ENCODE measurements at regions not wholly inside any gene's neighbourhood (a gene's known extent, or its start where the extent isn't known, plus 50 kb on each side); places are given as distances from the start of the nearest gene placed in this dataset.

DNA sequence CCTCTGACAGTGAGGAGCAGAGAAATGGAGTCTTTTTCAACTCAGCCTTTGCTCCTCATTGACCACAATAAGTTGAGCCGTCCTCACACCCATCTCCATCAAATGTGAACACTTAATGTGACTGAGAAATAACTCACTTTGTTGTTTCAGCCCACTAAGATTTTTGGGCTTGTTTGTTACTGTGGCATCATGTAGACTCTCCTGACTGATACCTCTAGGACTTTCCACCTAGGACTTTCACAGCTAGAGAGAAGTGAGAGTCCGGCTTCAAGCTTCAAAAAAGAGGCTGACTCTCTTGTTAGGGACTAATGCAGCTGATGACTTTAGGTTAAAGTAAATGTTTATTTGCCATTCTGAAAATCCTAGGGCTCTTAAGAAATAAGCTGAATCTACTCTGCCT lies 435.0 kb downstream of the TMEM114 start (continued):
- TF ChIP-seq, protein P1, sequence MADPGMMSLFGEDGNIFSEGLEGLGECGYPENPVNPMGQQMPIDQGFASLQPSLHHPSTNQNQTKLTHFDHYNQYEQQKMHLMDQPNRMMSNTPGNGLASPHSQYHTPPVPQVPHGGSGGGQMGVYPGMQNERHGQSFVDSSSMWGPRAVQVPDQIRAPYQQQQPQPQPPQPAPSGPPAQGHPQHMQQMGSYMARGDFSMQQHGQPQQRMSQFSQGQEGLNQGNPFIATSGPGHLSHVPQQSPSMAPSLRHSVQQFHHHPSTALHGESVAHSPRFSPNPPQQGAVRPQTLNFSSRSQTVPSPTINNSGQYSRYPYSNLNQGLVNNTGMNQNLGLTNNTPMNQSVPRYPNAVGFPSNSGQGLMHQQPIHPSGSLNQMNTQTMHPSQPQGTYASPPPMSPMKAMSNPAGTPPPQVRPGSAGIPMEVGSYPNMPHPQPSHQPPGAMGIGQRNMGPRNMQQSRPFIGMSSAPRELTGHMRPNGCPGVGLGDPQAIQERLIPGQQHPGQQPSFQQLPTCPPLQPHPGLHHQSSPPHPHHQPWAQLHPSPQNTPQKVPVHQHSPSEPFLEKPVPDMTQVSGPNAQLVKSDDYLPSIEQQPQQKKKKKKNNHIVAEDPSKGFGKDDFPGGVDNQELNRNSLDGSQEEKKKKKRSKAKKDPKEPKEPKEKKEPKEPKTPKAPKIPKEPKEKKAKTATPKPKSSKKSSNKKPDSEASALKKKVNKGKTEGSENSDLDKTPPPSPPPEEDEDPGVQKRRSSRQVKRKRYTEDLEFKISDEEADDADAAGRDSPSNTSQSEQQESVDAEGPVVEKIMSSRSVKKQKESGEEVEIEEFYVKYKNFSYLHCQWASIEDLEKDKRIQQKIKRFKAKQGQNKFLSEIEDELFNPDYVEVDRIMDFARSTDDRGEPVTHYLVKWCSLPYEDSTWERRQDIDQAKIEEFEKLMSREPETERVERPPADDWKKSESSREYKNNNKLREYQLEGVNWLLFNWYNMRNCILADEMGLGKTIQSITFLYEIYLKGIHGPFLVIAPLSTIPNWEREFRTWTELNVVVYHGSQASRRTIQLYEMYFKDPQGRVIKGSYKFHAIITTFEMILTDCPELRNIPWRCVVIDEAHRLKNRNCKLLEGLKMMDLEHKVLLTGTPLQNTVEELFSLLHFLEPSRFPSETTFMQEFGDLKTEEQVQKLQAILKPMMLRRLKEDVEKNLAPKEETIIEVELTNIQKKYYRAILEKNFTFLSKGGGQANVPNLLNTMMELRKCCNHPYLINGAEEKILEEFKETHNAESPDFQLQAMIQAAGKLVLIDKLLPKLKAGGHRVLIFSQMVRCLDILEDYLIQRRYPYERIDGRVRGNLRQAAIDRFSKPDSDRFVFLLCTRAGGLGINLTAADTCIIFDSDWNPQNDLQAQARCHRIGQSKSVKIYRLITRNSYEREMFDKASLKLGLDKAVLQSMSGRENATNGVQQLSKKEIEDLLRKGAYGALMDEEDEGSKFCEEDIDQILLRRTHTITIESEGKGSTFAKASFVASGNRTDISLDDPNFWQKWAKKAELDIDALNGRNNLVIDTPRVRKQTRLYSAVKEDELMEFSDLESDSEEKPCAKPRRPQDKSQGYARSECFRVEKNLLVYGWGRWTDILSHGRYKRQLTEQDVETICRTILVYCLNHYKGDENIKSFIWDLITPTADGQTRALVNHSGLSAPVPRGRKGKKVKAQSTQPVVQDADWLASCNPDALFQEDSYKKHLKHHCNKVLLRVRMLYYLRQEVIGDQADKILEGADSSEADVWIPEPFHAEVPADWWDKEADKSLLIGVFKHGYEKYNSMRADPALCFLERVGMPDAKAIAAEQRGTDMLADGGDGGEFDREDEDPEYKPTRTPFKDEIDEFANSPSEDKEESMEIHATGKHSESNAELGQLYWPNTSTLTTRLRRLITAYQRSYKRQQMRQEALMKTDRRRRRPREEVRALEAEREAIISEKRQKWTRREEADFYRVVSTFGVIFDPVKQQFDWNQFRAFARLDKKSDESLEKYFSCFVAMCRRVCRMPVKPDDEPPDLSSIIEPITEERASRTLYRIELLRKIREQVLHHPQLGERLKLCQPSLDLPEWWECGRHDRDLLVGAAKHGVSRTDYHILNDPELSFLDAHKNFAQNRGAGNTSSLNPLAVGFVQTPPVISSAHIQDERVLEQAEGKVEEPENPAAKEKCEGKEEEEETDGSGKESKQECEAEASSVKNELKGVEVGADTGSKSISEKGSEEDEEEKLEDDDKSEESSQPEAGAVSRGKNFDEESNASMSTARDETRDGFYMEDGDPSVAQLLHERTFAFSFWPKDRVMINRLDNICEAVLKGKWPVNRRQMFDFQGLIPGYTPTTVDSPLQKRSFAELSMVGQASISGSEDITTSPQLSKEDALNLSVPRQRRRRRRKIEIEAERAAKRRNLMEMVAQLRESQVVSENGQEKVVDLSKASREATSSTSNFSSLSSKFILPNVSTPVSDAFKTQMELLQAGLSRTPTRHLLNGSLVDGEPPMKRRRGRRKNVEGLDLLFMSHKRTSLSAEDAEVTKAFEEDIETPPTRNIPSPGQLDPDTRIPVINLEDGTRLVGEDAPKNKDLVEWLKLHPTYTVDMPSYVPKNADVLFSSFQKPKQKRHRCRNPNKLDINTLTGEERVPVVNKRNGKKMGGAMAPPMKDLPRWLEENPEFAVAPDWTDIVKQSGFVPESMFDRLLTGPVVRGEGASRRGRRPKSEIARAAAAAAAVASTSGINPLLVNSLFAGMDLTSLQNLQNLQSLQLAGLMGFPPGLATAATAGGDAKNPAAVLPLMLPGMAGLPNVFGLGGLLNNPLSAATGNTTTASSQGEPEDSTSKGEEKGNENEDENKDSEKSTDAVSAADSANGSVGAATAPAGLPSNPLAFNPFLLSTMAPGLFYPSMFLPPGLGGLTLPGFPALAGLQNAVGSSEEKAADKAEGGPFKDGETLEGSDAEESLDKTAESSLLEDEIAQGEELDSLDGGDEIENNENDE (IDR thresholded peaks at IDR 0.05; ENCODE audit: insufficient replicate concordance, low read length): no peak
- TF ChIP-seq NRF1 (IDR thresholded peaks at IDR 0.05; ENCODE audit: low read depth, low read length): no peak
- TF ChIP-seq SIRT6 (IDR thresholded peaks at IDR 0.05; ENCODE audit: low read length): no peak
